Ascending aorta (tissue), 2 donors: ENCODE measurements at regions not wholly inside any gene's neighbourhood (a gene's known extent, or its start where the extent isn't known, plus 50 kb on each side); places are given as distances from the start of the nearest gene placed in this dataset.

ENCODE experiments used
- DNase-seq, 2 donors: peaks; one replicate each; pipeline ENCODE4 v3.0.0-alpha.2; 2019; ENCODE audit warnings: low spot score in 2 of 2
- H3K27ac ChIP-seq, 2 donors: fragments of 200-600 bp; sonication (generic); one replicate each; pipeline ENCODE4 v1.5.1; 2016 to 2017; ENCODE audit warnings: mild to moderate bottlenecking in 1 of 2
- H3K27me3 ChIP-seq: fragments of 200-600 bp; sonication (generic); one replicate; pipeline ENCODE4 v1.5.1; 2017
- H3K36me3 ChIP-seq, 2 donors: fragments of 200-600 bp; sonication (generic); one replicate each; pipeline ENCODE4 v1.5.1; 2016
- H3K4me1 ChIP-seq, 2 donors: fragments of 200-600 bp; sonication (generic); one replicate each; pipeline ENCODE4 v1.5.1; 2016 to 2017; ENCODE audit warnings: mild to moderate bottlenecking in 1 of 2
- H3K4me3 ChIP-seq, 2 donors: fragments of 200-600 bp; sonication (generic); one replicate each; pipeline ENCODE4 v1.5.1; 2016 to 2017; ENCODE audit warnings: mild to moderate bottlenecking in 1 of 2
- H3K9me3 ChIP-seq, 2 donors: fragments of 200-600 bp; sonication (generic); one replicate each; pipeline ENCODE4 v1.5.1; 2016
- CTCF ChIP-seq, 3 experiments: fragments of 200-600 bp in 2 of 3; fragments of 450-650 bp in 1 of 3; sonication (generic) in 2 of 3; IDR thresholded peaks; one replicate each; pipeline ENCODE4 v1.5.1; 2016 to 2019; ENCODE audit warnings: antibody characterized with exemption in 3 of 3, mild to moderate bottlenecking in 1 of 3, moderate library complexity in 1 of 3
- intact Hi-C: fragments of 100-400 bp; cut with DNase I; formaldehyde crosslinking; loops from one replicate; pipeline ENCODE4 v1.15.1; 2023

- H3K9me3 ChIP-seq = no peaks in the 10 kb centered on the region
- no peaks in the 10 kb centered on the region for H3K27me3 ChIP-seq
- no peak overlapping the region for H3K27ac ChIP-seq
- no peaks in the 10 kb centered on the region for H3K4me1 ChIP-seq
- no peak for DNase-seq
- no peak overlapping the region for H3K4me3 ChIP-seq
- TF ChIP-seq CTCF (IDR thresholded peaks at IDR 0.05) = no peak
- intact Hi-C loops = no loop called here
- H3K36me3 ChIP-seq = no peaks in the 10 kb centered on the region
These were observed 1226.6 kb downstream of the PCDH9 start for GRCh38 chr13:66003558-66003957.

GRCh38 chr13:66001140-66001539 lies 1229.0 kb downstream of the PCDH9 start:
- Histone ChIP-seq H3K4me1 (no peaks in the 10 kb centered on the region), H3K9me3 (no peaks in the 10 kb centered on the region), H3K27me3 (no peaks in the 10 kb centered on the region), H3K27ac (no peak overlapping the region), H3K36me3 (no peaks in the 10 kb centered on the region), H3K4me3 (no peak overlapping the region)
- TF ChIP-seq CTCF (IDR thresholded peaks at IDR 0.05) = no peak
- DNase-seq = no peak
- intact Hi-C loops = no loop called here

GRCh38 chr13:65999411-65999810 lies 1230.7 kb downstream of the PCDH9 start:
- intact Hi-C loops = no loop called here
- Histone ChIP-seq H3K9me3 (no peaks in the 10 kb centered on the region), H3K4me1 (no peaks in the 10 kb centered on the region), H3K27me3 (no peaks in the 10 kb centered on the region), H3K36me3 (no peaks in the 10 kb centered on the region), H3K27ac (no peak overlapping the region), H3K4me3 (no peak overlapping the region)
- no peak for DNase-seq
- no peak for TF ChIP-seq CTCF (IDR thresholded peaks at IDR 0.05)

GRCh38 chr13:65990684-65991083 lies 1239.5 kb downstream of the PCDH9 start:
- Histone ChIP-seq H3K27ac (no peak overlapping the region), H3K4me3 (no peak overlapping the region), H3K36me3 (no peaks in the 10 kb centered on the region), H3K27me3 (no peaks in the 10 kb centered on the region), H3K9me3 (no peaks in the 10 kb centered on the region), H3K4me1 (no peaks in the 10 kb centered on the region)
- TF ChIP-seq CTCF (IDR thresholded peaks at IDR 0.05) = no peak
- no peak for DNase-seq
- intact Hi-C loops = no loop called here

GRCh38 chr13:65985612-65986011 lies 1244.5 kb downstream of the PCDH9 start:
- no peak overlapping the region for H3K4me3 ChIP-seq
- no peaks in the 10 kb centered on the region for H3K27me3 ChIP-seq
- no peak overlapping the region for H3K27ac ChIP-seq
- no peaks in the 10 kb centered on the region for H3K4me1 ChIP-seq
- no peaks in the 10 kb centered on the region for H3K36me3 ChIP-seq
- intact Hi-C loops = no loop called here
- no peak for TF ChIP-seq CTCF (IDR thresholded peaks at IDR 0.05)
- no peak for DNase-seq
- H3K9me3 ChIP-seq = no peaks in the 10 kb centered on the region

GRCh38 chr13:65977525-65977924 lies 1252.6 kb downstream of the PCDH9 start:
- H3K27ac ChIP-seq = no peak overlapping the region
- no peak for TF ChIP-seq CTCF (IDR thresholded peaks at IDR 0.05)
- intact Hi-C loops = no loop called here
- no peak for DNase-seq
- no peaks in the 10 kb centered on the region for H3K36me3 ChIP-seq
- H3K9me3 ChIP-seq = no peaks in the 10 kb centered on the region
- no peak overlapping the region for H3K4me3 ChIP-seq
- no peaks in the 10 kb centered on the region for H3K27me3 ChIP-seq
- H3K4me1 ChIP-seq = no peaks in the 10 kb centered on the region
